ENCODE measurements at regions not wholly inside any gene's neighbourhood (a gene's known extent, or its start where the extent isn't known, plus 50 kb on each side); places are given as distances from the start of the nearest gene placed in this dataset.

GRCh38 chr2:234765279-234765678 lies 186.5 kb upstream of the SH3BP4 start:
- TF ChIP-seq CTCF (IDR thresholded peaks at IDR 0.05) (no peak), POLR2A (IDR thresholded peaks at IDR 0.05) (no peak)

Measured in lower leg skin (tissue), 3 donors.